ENCODE measurements at regions not wholly inside any gene's neighbourhood (a gene's known extent, or its start where the extent isn't known, plus 50 kb on each side); places are given as distances from the start of the nearest gene placed in this dataset.

- ATAC-seq, result no peak
- Mint-ChIP-seq H3K27me3 (peaks cover 20% of the 10 kb centered on the region), H3K36me3 (ENCODE audit: low read depth) (peaks cover 2% of the 10 kb centered on the region), H3K4me3 (no peak overlapping the region), H3K27ac (no peak overlapping the region), H3K4me1 (no peaks in the 10 kb centered on the region)
- no peaks in the 10 kb centered on the region for H3K9me3 ChIP-seq (ENCODE audit: control insufficient read depth, low read length, poor library complexity, severe bottlenecking)
- DNase-seq, result no peak
These were observed 69.0 kb upstream of the RFXAP start for GRCh38 chr13:36750046-36750445.

- no peak overlapping the region for H3K4me3 Mint-ChIP-seq
- no peaks in the 10 kb centered on the region for H3K4me1 Mint-ChIP-seq
- ATAC-seq (no peak), DNase-seq (no peak)
- no peaks in the 10 kb centered on the region for H3K9me3 ChIP-seq (ENCODE audit: control insufficient read depth, low read length, poor library complexity, severe bottlenecking)
- no peak overlapping the region for H3K27ac Mint-ChIP-seq
- H3K36me3 Mint-ChIP-seq (ENCODE audit: low read depth), result peaks cover 2% of the 10 kb centered on the region
- peaks cover 24% of the 10 kb centered on the region for H3K27me3 Mint-ChIP-seq
These were observed 68.6 kb upstream of the RFXAP start for GRCh38 chr13:36750461-36750860.

- Mint-ChIP-seq H3K27ac (no peak overlapping the region), H3K4me3 (no peak overlapping the region), H3K27me3 (peaks cover 29% of the 10 kb centered on the region), H3K36me3 (ENCODE audit: low read depth) (peaks cover 2% of the 10 kb centered on the region), H3K4me1 (no peaks in the 10 kb centered on the region)
- H3K9me3 ChIP-seq (ENCODE audit: control insufficient read depth, low read length, poor library complexity, severe bottlenecking), result no peaks in the 10 kb centered on the region
- no peak for DNase-seq
- no peak for ATAC-seq
These were observed 68.1 kb upstream of the RFXAP start for GRCh38 chr13:36750946-36751345.

GRCh38 chr13:36752673-36753072 lies 66.3 kb upstream of the RFXAP start:
- H3K27me3 Mint-ChIP-seq, result peaks cover 37% of the 10 kb centered on the region
- peaks cover 2% of the 10 kb centered on the region for H3K36me3 Mint-ChIP-seq (ENCODE audit: low read depth)
- DNase-seq (no peak), ATAC-seq (no peak)
- no peaks in the 10 kb centered on the region for H3K9me3 ChIP-seq (ENCODE audit: control insufficient read depth, low read length, poor library complexity, severe bottlenecking)
- H3K27ac Mint-ChIP-seq, result no peak overlapping the region
- H3K4me3 Mint-ChIP-seq, result no peak overlapping the region
- H3K4me1 Mint-ChIP-seq, result no peaks in the 10 kb centered on the region

- H3K4me1 Mint-ChIP-seq, result no peaks in the 10 kb centered on the region
These were observed 65.8 kb upstream of the RFXAP start for GRCh38 chr13:36753176-36753575.

GRCh38 chr13:36758345-36758744 lies 60.7 kb upstream of the RFXAP start:
- peaks cover 2% of the 10 kb centered on the region for H3K36me3 Mint-ChIP-seq (ENCODE audit: low read depth)
- H3K4me3 Mint-ChIP-seq, result no peak overlapping the region
- no peaks in the 10 kb centered on the region for H3K4me1 Mint-ChIP-seq
- H3K27me3 Mint-ChIP-seq, result peaks cover 75% of the 10 kb centered on the region
- DNase-seq (no peak), ATAC-seq (no peak)
- H3K27ac Mint-ChIP-seq, result no peak overlapping the region
- H3K9me3 ChIP-seq (ENCODE audit: control insufficient read depth, low read length, poor library complexity, severe bottlenecking), result no peaks in the 10 kb centered on the region

More at GRCh38 chr13:36753176-36753575, 65.8 kb upstream of the RFXAP start:
- ATAC-seq (no peak), DNase-seq (no peak)
- Mint-ChIP-seq H3K4me3 (no peak overlapping the region), H3K27ac (no peak overlapping the region), H3K36me3 (ENCODE audit: low read depth) (peaks cover 2% of the 10 kb centered on the region), H3K27me3 (peaks cover 36% of the 10 kb centered on the region)
- no peaks in the 10 kb centered on the region for H3K9me3 ChIP-seq (ENCODE audit: control insufficient read depth, low read length, poor library complexity, severe bottlenecking)

GRCh38 chr13:36763126-36763722 lies 55.8 kb upstream of the RFXAP start:
- no peak overlapping the region for H3K27ac Mint-ChIP-seq
- DNase-seq (no peak), ATAC-seq (no peak)

GRCh38 chr13:36764536-36764935 lies 54.5 kb upstream of the RFXAP start:
- H3K4me1 Mint-ChIP-seq, result no peaks in the 10 kb centered on the region
- no peak overlapping the region for H3K4me3 Mint-ChIP-seq
- H3K27ac Mint-ChIP-seq, result no peak overlapping the region
- ATAC-seq (no peak), DNase-seq (no peak)
- H3K36me3 Mint-ChIP-seq (ENCODE audit: low read depth), result no peaks in the 10 kb centered on the region
- H3K9me3 ChIP-seq (ENCODE audit: control insufficient read depth, low read length, poor library complexity, severe bottlenecking), result no peaks in the 10 kb centered on the region
- peaks cover 58% of the 10 kb centered on the region for H3K27me3 Mint-ChIP-seq

More at GRCh38 chr13:36763126-36763722, 55.8 kb upstream of the RFXAP start:
- H3K9me3 ChIP-seq (ENCODE audit: control insufficient read depth, low read length, poor library complexity, severe bottlenecking), result no peaks in the 10 kb centered on the region
- H3K36me3 Mint-ChIP-seq (ENCODE audit: low read depth), result no peaks in the 10 kb centered on the region
- H3K4me3 Mint-ChIP-seq, result no peak overlapping the region
- H3K4me1 Mint-ChIP-seq, result no peaks in the 10 kb centered on the region
- H3K27me3 Mint-ChIP-seq, result peaks cover 58% of the 10 kb centered on the region

- H3K4me3 Mint-ChIP-seq, result no peak overlapping the region
- no peaks in the 10 kb centered on the region for H3K9me3 ChIP-seq (ENCODE audit: control insufficient read depth, low read length, poor library complexity, severe bottlenecking)
- H3K4me1 Mint-ChIP-seq, result no peaks in the 10 kb centered on the region
- H3K36me3 Mint-ChIP-seq (ENCODE audit: low read depth), result no peaks in the 10 kb centered on the region
- peaks cover 57% of the 10 kb centered on the region for H3K27me3 Mint-ChIP-seq
- H3K27ac Mint-ChIP-seq, result no peak overlapping the region
- ATAC-seq (no peak), DNase-seq (no peak)
These were observed 54.1 kb upstream of the RFXAP start for GRCh38 chr13:36764957-36765356.

- Mint-ChIP-seq H3K36me3 (ENCODE audit: low read depth) (no peaks in the 10 kb centered on the region), H3K4me1 (no peaks in the 10 kb centered on the region), H3K4me3 (no peak overlapping the region), H3K27ac (no peak overlapping the region), H3K27me3 (peaks cover 43% of the 10 kb centered on the region)
- no peak for ATAC-seq
- no peaks in the 10 kb centered on the region for H3K9me3 ChIP-seq (ENCODE audit: control insufficient read depth, low read length, poor library complexity, severe bottlenecking)
- DNase-seq, result no peak
These were observed 52.7 kb upstream of the RFXAP start for GRCh38 chr13:36766295-36766694.

- H3K36me3 Mint-ChIP-seq (ENCODE audit: low read depth), result no peaks in the 10 kb centered on the region
- no peaks in the 10 kb centered on the region for H3K9me3 ChIP-seq (ENCODE audit: control insufficient read depth, low read length, poor library complexity, severe bottlenecking)
- H3K4me1 Mint-ChIP-seq, result no peaks in the 10 kb centered on the region
- DNase-seq (no peak), ATAC-seq (no peak)
- H3K4me3 Mint-ChIP-seq, result no peak overlapping the region
- peaks cover 42% of the 10 kb centered on the region for H3K27me3 Mint-ChIP-seq
- no peak overlapping the region for H3K27ac Mint-ChIP-seq
These were observed 51.7 kb upstream of the RFXAP start for GRCh38 chr13:36767276-36767675.

- no peak for DNase-seq
- Mint-ChIP-seq H3K36me3 (ENCODE audit: low read depth) (no peaks in the 10 kb centered on the region), H3K4me1 (no peaks in the 10 kb centered on the region), H3K27ac (no peak overlapping the region), H3K27me3 (peaks cover 30% of the 10 kb centered on the region), H3K4me3 (no peak overlapping the region)
- H3K9me3 ChIP-seq (ENCODE audit: control insufficient read depth, low read length, poor library complexity, severe bottlenecking), result no peaks in the 10 kb centered on the region
- no peak for ATAC-seq
These were observed 49.9 kb upstream of the RFXAP start for GRCh38 chr13:36769126-36769525.
